ENCODE measurements at regions not wholly inside any gene's neighbourhood (a gene's known extent, or its start where the extent isn't known, plus 50 kb on each side); places are given as distances from the start of the nearest gene placed in this dataset.

GRCh38 chr14:97002454-97002853 lies 205.3 kb downstream of the VRK1 start:
- TF ChIP-seq CTCF (IDR thresholded peaks at IDR 0.05; ENCODE audit: low read depth, low read length, missing control alignments) = no peak
- no peak for DNase-seq (ENCODE audit: low read depth)
- H3K4me3 ChIP-seq (ENCODE audit: low read depth, low read length) = no peak overlapping the region
- in situ Hi-C loops (cut with HindIII; ENCODE audit: low sequenced_read_pairs) = no loop called here

GRCh38 chr14:97005934-97006333 lies 208.8 kb downstream of the VRK1 start:
- in situ Hi-C loops (cut with HindIII; ENCODE audit: low sequenced_read_pairs) = no loop called here
- no peak overlapping the region for H3K4me3 ChIP-seq (ENCODE audit: low read depth, low read length)
- DNase-seq (ENCODE audit: low read depth) = no peak
- no peak for TF ChIP-seq CTCF (IDR thresholded peaks at IDR 0.05; ENCODE audit: low read depth, low read length, missing control alignments)

GRCh38 chr14:97010491-97011160 lies 213.4 kb downstream of the VRK1 start:
- in situ Hi-C loops (cut with HindIII; ENCODE audit: low sequenced_read_pairs) = no loop called here
- H3K4me3 ChIP-seq (ENCODE audit: low read depth, low read length) = no peak overlapping the region
- TF ChIP-seq CTCF (IDR thresholded peaks at IDR 0.05; ENCODE audit: low read depth, low read length, missing control alignments) = no peak
- no peak for DNase-seq (ENCODE audit: low read depth)

- in situ Hi-C loops (cut with HindIII; ENCODE audit: low sequenced_read_pairs) = no loop called here
- no peak for DNase-seq (ENCODE audit: low read depth)
- no peak overlapping the region for H3K4me3 ChIP-seq (ENCODE audit: low read depth, low read length)
- no peak for TF ChIP-seq CTCF (IDR thresholded peaks at IDR 0.05; ENCODE audit: low read depth, low read length, missing control alignments)
Measured at GRCh38 chr14:97013878-97014277, 216.7 kb downstream of the VRK1 start.

- in situ Hi-C loops (cut with HindIII; ENCODE audit: low sequenced_read_pairs) = no loop called here
- no peak for DNase-seq (ENCODE audit: low read depth)
- no peak overlapping the region for H3K4me3 ChIP-seq (ENCODE audit: low read depth, low read length)
- no peak for TF ChIP-seq CTCF (IDR thresholded peaks at IDR 0.05; ENCODE audit: low read depth, low read length, missing control alignments)
Measured at GRCh38 chr14:97021001-97021400, 223.8 kb downstream of the VRK1 start.

- H3K4me3 ChIP-seq (ENCODE audit: low read depth, low read length) = no peak overlapping the region
- no peak for DNase-seq (ENCODE audit: low read depth)
- TF ChIP-seq CTCF (IDR thresholded peaks at IDR 0.05; ENCODE audit: low read depth, low read length, missing control alignments) = no peak
- in situ Hi-C loops (cut with HindIII; ENCODE audit: low sequenced_read_pairs) = no loop called here
Measured at GRCh38 chr14:97021571-97022168, 224.5 kb downstream of the VRK1 start.
